ENCODE measurements at regions not wholly inside any gene's neighbourhood (a gene's known extent, or its start where the extent isn't known, plus 50 kb on each side); places are given as distances from the start of the nearest gene placed in this dataset.

GRCh38 chr4:180456928-180457327 is 1786.3 kb upstream of the TENM3 start:
- no peak overlapping the region for H3K4me3 ChIP-seq (ENCODE audit: low read depth, low read length)
- DNase-seq (ENCODE audit: low read depth): no peak
- in situ Hi-C loops (cut with HindIII; ENCODE audit: low sequenced_read_pairs): no loop called here
- TF ChIP-seq, protein P1, sequence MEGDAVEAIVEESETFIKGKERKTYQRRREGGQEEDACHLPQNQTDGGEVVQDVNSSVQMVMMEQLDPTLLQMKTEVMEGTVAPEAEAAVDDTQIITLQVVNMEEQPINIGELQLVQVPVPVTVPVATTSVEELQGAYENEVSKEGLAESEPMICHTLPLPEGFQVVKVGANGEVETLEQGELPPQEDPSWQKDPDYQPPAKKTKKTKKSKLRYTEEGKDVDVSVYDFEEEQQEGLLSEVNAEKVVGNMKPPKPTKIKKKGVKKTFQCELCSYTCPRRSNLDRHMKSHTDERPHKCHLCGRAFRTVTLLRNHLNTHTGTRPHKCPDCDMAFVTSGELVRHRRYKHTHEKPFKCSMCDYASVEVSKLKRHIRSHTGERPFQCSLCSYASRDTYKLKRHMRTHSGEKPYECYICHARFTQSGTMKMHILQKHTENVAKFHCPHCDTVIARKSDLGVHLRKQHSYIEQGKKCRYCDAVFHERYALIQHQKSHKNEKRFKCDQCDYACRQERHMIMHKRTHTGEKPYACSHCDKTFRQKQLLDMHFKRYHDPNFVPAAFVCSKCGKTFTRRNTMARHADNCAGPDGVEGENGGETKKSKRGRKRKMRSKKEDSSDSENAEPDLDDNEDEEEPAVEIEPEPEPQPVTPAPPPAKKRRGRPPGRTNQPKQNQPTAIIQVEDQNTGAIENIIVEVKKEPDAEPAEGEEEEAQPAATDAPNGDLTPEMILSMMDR (IDR thresholded peaks at IDR 0.05; ENCODE audit: low read depth, low read length, missing control alignments): peak; percentile 10

GRCh38 chr4:180462116-180462515 is 1781.1 kb upstream of the TENM3 start:
- TF ChIP-seq, protein P1 (IDR thresholded peaks at IDR 0.05; ENCODE audit: low read depth, low read length, missing control alignments): no peak
- DNase-seq (ENCODE audit: low read depth): no peak
- H3K4me3 ChIP-seq (ENCODE audit: low read depth, low read length): no peak overlapping the region
- in situ Hi-C loops (cut with HindIII; ENCODE audit: low sequenced_read_pairs): no loop called here

GRCh38 chr4:180465364-180465763 is 1777.8 kb upstream of the TENM3 start:
- DNase-seq (ENCODE audit: low read depth): no peak
- H3K4me3 ChIP-seq (ENCODE audit: low read depth, low read length): no peak overlapping the region
- in situ Hi-C loops (cut with HindIII; ENCODE audit: low sequenced_read_pairs): no loop called here
- TF ChIP-seq, protein P1 (IDR thresholded peaks at IDR 0.05; ENCODE audit: low read depth, low read length, missing control alignments): no peak

GRCh38 chr4:180483036-180483435 is 1760.2 kb upstream of the TENM3 start:
- no peak overlapping the region for H3K4me3 ChIP-seq (ENCODE audit: low read depth, low read length)
- DNase-seq (ENCODE audit: low read depth): no peak
- in situ Hi-C loops (cut with HindIII; ENCODE audit: low sequenced_read_pairs): no loop called here
- TF ChIP-seq, protein P1 (IDR thresholded peaks at IDR 0.05; ENCODE audit: low read depth, low read length, missing control alignments): no peak

DNA sequence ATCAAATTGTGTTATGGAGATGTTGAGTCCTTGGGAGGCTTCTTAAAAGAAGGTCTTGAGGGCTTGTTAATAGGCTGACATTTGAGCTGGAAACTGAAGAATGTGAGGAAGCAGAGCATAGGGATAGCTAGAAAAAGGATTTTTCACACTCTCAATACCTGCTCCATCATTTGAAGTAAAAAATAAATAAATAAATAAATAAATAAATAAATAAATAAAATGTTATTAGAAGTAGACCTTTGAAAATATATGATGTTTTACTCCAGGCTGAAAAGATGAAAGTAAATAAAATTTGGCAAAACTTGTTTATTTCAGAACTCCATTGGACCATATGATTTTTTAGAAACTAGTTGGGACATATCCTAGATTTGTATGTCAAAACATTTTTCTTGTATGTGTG is 1757.8 kb upstream of the TENM3 start:
- no peak for DNase-seq (ENCODE audit: low read depth)
- in situ Hi-C loops (cut with HindIII; ENCODE audit: low sequenced_read_pairs): no loop called here
- TF ChIP-seq, protein P1 (IDR thresholded peaks at IDR 0.05; ENCODE audit: low read depth, low read length, missing control alignments): no peak
- H3K4me3 ChIP-seq (ENCODE audit: low read depth, low read length): no peak overlapping the region

DNA sequence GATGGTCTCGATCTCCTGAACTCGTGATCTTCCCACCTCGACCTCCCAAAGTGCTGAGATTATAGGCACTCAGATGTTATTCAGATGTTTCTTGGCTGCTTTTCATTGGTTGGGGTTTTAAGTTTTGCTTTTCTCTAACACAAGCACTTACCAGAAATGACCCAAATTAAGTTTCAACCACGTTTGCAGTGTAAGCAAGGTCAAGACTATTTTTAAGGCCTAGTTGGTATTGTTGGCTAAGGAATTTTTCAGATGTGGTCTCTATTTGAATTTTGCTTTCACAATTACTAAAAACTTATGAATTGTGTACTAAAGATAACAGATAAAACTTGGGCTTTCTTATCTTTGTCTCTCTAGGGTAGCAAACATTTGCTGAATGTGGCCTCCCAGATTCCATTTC is 1756.9 kb upstream of the TENM3 start:
- DNase-seq (ENCODE audit: low read depth): no peak
- TF ChIP-seq, protein P1 (IDR thresholded peaks at IDR 0.05; ENCODE audit: low read depth, low read length, missing control alignments): no peak
- H3K4me3 ChIP-seq (ENCODE audit: low read depth, low read length): no peak overlapping the region
- in situ Hi-C loops (cut with HindIII; ENCODE audit: low sequenced_read_pairs): no loop called here

DNA sequence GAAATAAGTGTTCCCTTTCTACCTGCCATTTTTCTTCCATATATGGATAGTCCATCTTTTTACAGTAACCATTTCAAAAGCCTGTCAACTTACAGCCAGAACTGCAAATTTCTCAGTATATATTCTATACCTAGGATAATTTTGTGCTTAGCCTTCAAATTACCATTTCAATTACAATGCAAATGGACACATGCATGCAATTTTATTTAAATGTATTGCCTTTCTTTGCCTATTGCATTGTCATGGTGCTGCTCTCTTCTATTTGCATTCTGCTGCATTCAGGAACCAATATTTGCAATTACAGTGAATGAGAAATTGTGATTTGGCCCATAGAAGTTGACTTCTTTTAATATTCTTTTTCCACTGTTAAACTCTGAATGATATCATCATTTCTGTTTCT is 1753.4 kb upstream of the TENM3 start:
- DNase-seq (ENCODE audit: low read depth): no peak
- TF ChIP-seq, protein P1 (IDR thresholded peaks at IDR 0.05; ENCODE audit: low read depth, low read length, missing control alignments): no peak
- in situ Hi-C loops (cut with HindIII; ENCODE audit: low sequenced_read_pairs): no loop called here
- H3K4me3 ChIP-seq (ENCODE audit: low read depth, low read length): no peak overlapping the region

Measured in astrocyte of the cerebellum (primary cell).